CD4-positive, alpha-beta T cell (primary cell): ENCODE measurements at regions not wholly inside any gene's neighbourhood (a gene's known extent, or its start where the extent isn't known, plus 50 kb on each side); places are given as distances from the start of the nearest gene placed in this dataset.
"Not testable (repeated sequence)": the region's sequence is repeated elsewhere in the genome, so short reads cannot be mapped to it uniquely, and the experiment has no call there.

Experiments
- ATAC-seq: fragments of 200-7000 bp; cut with Tn5 transposase; one replicate; pipeline ENCODE4 v1.10.0; 2022; ENCODE audit warnings: mild to moderate bottlenecking; ENCODE audit not compliant: poor library complexity
- CTCF ChIA-PET: fragments of 350-600 bp; sonication (Branson Sonifier 250); formaldehyde crosslinking; loops from one replicate; lab custom pipeline; 2021; ENCODE audit warnings: antibody characterized with exemption, inconsistent platforms; lab: Charles Lee
- POLR2A ChIA-PET: fragments of 350-600 bp; sonication (Branson Sonifier 250); formaldehyde crosslinking; loops from one replicate; lab custom pipeline; 2021; ENCODE audit warnings: antibody characterized with exemption, inconsistent platforms; lab: Charles Lee
- DNase-seq, 14 experiments: peaks; one replicate each; pipeline ENCODE4 v3.0.0-alpha.2; 2013 to 2020; ENCODE audit warnings: mixed read lengths in 2 of 14
- H3K27ac ChIP-seq, 2 donors: one replicate each; pipeline versions ENCODE4 v1.5.1 to v1.7.0; 2013; ENCODE audit warnings: low read length in 2 of 2, low read depth in 1 of 2, mild to moderate bottlenecking in 1 of 2
- H3K27me3 ChIP-seq, 2 experiments: 1 replicate in 1 of 2; 2 replicates in 1 of 2; pipeline versions ENCODE4 v1.6.1 to v1.7.0; 2013; ENCODE audit warnings: low read length in 2 of 2, control low read depth in 1 of 2, mild to moderate bottlenecking in 1 of 2, moderate library complexity in 1 of 2; ENCODE audit not compliant: insufficient read depth in 2 of 2, control insufficient read depth in 1 of 2
- H3K36me3 ChIP-seq: one replicate; pipeline ENCODE4 v1.6.1; 2013; ENCODE audit warnings: low read length, control low read depth; ENCODE audit not compliant: insufficient read depth
- H3K4me1 ChIP-seq: one replicate; pipeline ENCODE4 v1.6.1; 2013; ENCODE audit warnings: low read length, control low read depth; ENCODE audit not compliant: insufficient read depth
- H3K4me3 ChIP-seq: one replicate; pipeline ENCODE4 v1.5.1; 2013; ENCODE audit warnings: mild to moderate bottlenecking, low read length, moderate library complexity
- H3K9me3 ChIP-seq, 2 experiments: 1 replicate in 1 of 2; 2 replicates in 1 of 2; pipeline versions ENCODE4 v1.6.1 to v1.7.0; 2013; ENCODE audit warnings: low read length in 2 of 2, mild to moderate bottlenecking in 2 of 2, control low read depth in 1 of 2, moderate library complexity in 1 of 2; ENCODE audit not compliant: control insufficient read depth in 1 of 2, insufficient read depth in 1 of 2
- H3K27ac Mint-ChIP-seq: one replicate; pipeline ENCODE4 v1.8.0; 2020; ENCODE audit warnings: mixed read lengths
- H3K27me3 Mint-ChIP-seq: one replicate; pipeline ENCODE4 v1.8.0; 2021; ENCODE audit warnings: mixed read lengths
- H3K36me3 Mint-ChIP-seq: one replicate; pipeline ENCODE4 v1.8.0; 2021; ENCODE audit warnings: low read depth, mixed read lengths
- H3K4me1 Mint-ChIP-seq: one replicate; pipeline ENCODE4 v1.8.0; 2021; ENCODE audit warnings: low read depth, mixed read lengths
- H3K4me3 Mint-ChIP-seq: one replicate; pipeline ENCODE4 v1.8.0; 2020; ENCODE audit warnings: mild to moderate bottlenecking, mixed read lengths
- H3K9me3 Mint-ChIP-seq: one replicate; pipeline ENCODE4 v1.8.0; 2020; ENCODE audit warnings: mixed read lengths
- CTCF ChIP-seq: fragments of 200-600 bp; IDR thresholded peaks from one replicate; pipeline ENCODE4 v1.8.0; 2022; ENCODE audit warnings: antibody characterized with exemption, mild to moderate bottlenecking
- intact Hi-C, 2 experiments: fragments of 100-400 bp; cut with DNase I in 1 of 2; cut with micrococcal nuclease in 1 of 2; formaldehyde crosslinking; loops; one replicate each; pipeline versions ENCODE4 v1.15.1 to v1.9.0; 2023 to 2025; cut with DNase I, micrococcal nuclease

DNA sequence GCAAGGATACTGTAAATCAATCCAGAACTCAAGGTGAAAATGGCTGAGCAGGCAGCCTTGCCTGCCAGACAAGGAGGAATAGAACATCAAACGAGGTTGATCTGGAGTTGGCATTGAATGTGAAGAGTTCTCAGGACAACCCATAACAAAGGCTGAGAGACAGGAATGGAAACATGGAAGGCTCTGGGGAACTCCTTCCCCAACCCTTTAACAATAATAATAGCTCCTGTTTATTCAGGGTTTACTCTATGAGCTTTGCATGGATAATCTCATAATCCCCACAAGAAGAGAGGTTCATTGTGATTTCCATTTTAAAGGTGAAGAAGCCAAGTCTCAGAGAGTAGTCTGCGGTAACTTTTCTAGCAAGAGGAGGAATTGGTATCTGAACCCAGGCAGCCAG lies 151.7 kb downstream of the SOD2 start:
- Histone ChIP-seq H3K36me3 (no peaks in the 10 kb centered on the region), H3K9me3 (peaks cover 0 to 11% of the 10 kb centered on the region in 2 experiments), H3K4me3 (no peak overlapping the region), H3K4me1 (no peaks in the 10 kb centered on the region), H3K27me3 (peaks cover 0 to 4% of the 10 kb centered on the region in 2 experiments), H3K27ac (no peak overlapping the region)
- DNase-seq (no peak), ATAC-seq (no peak)
- Mint-ChIP-seq H3K27me3 (peaks cover 6% of the 10 kb centered on the region), H3K4me1 (no peaks in the 10 kb centered on the region), H3K9me3 (peaks cover 2% of the 10 kb centered on the region), H3K36me3 (no peaks in the 10 kb centered on the region), H3K4me3 (no peak overlapping the region), H3K27ac (no peak overlapping the region)
- intact Hi-C loops, result no loop called here
- TF ChIP-seq CTCF, result no peak
- CTCF ChIA-PET, result no interaction called here
- POLR2A ChIA-PET, result interaction anchor here (0.6 kb wide), 1 partner anchor 957 kb away, joined by 3 read pairs; no protein-coding TSS in a partner anchor

GRCh38 chr6:159540883-159541282 lies 152.2 kb downstream of the SOD2 start:
- H3K4me1 ChIP-seq, result no peaks in the 10 kb centered on the region
- peaks cover 2% of the 10 kb centered on the region for H3K9me3 Mint-ChIP-seq
- peaks cover 0 to 11% of the 10 kb centered on the region in 2 experiments for H3K9me3 ChIP-seq
- POLR2A ChIA-PET, result no interaction called here
- TF ChIP-seq CTCF, result no peak
- intact Hi-C loops, result no loop called here
- ATAC-seq, result no peak
- DNase-seq, result no peak
- no peak overlapping the region for H3K4me3 Mint-ChIP-seq
- H3K36me3 Mint-ChIP-seq, result no peaks in the 10 kb centered on the region
- no peak overlapping the region for H3K27ac Mint-ChIP-seq
- no peak overlapping the region for H3K27ac ChIP-seq
- no peaks in the 10 kb centered on the region for H3K36me3 ChIP-seq
- peaks cover 0 to 4% of the 10 kb centered on the region in 2 experiments for H3K27me3 ChIP-seq
- no peaks in the 10 kb centered on the region for H3K4me1 Mint-ChIP-seq
- peaks cover 8% of the 10 kb centered on the region for H3K27me3 Mint-ChIP-seq
- CTCF ChIA-PET, result no interaction called here
- H3K4me3 ChIP-seq, result no peak overlapping the region

GRCh38 chr6:159540152-159540551 lies 152.9 kb downstream of the SOD2 start:
- H3K27ac Mint-ChIP-seq, result no peak overlapping the region
- H3K4me1 Mint-ChIP-seq, result no peaks in the 10 kb centered on the region
- H3K27ac ChIP-seq, result no peak overlapping the region
- H3K9me3 ChIP-seq, result peaks cover 0 to 11% of the 10 kb centered on the region in 2 experiments
- H3K4me1 ChIP-seq, result no peaks in the 10 kb centered on the region
- peaks cover 11% of the 10 kb centered on the region for H3K27me3 Mint-ChIP-seq
- H3K36me3 ChIP-seq, result no peaks in the 10 kb centered on the region
- no peaks in the 10 kb centered on the region for H3K36me3 Mint-ChIP-seq
- no peak for TF ChIP-seq CTCF
- H3K9me3 Mint-ChIP-seq, result peaks cover 2% of the 10 kb centered on the region
- ATAC-seq (no peak), DNase-seq (no peak)
- no peak overlapping the region for H3K4me3 Mint-ChIP-seq
- H3K27me3 ChIP-seq, result peaks cover 0 to 9% of the 10 kb centered on the region in 2 experiments
- H3K4me3 ChIP-seq, result no peak overlapping the region
- intact Hi-C loops, result no loop called here
- ChIA-PET POLR2A (no interaction called here), CTCF (no interaction called here)

GRCh38 chr6:159538031-159538430 lies 155.0 kb downstream of the SOD2 start:
- H3K9me3 Mint-ChIP-seq, H3K27me3 ChIP-seq, ATAC-seq, H3K27ac Mint-ChIP-seq, H3K4me3 ChIP-seq, H3K27ac ChIP-seq, H3K36me3 ChIP-seq, DNase-seq, POLR2A ChIA-PET, H3K4me1 ChIP-seq, H3K36me3 Mint-ChIP-seq, H3K4me1 Mint-ChIP-seq, CTCF ChIA-PET, intact Hi-C loops, H3K4me3 Mint-ChIP-seq: not testable (repeated sequence)
- H3K9me3 ChIP-seq, result peaks cover 0 to 11% of the 10 kb centered on the region in 2 experiments
- peaks cover 11% of the 10 kb centered on the region for H3K27me3 Mint-ChIP-seq
